ENCODE measurements at regions not wholly inside any gene's neighbourhood (a gene's known extent, or its start where the extent isn't known, plus 50 kb on each side); places are given as distances from the start of the nearest gene placed in this dataset.

DNA sequence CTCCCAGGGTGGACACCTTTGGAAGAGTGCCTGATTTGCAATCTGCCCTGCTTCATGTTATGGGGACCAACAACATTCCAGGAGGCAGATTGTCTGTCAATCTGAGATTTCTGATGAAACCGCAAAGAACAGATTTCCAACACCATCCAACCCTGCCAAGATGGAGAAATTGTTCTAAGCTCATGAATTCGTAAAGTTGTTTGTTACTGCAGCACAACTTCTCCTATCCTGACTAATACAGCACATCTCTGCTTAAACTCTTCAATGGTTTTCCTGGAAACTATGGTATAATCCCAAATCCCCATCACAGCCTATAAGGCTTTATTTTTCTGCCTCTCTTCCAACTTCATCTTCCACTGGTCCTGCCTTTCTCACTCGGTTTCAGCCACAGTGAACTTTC, 210.3 kb upstream of the TSHZ3 start:
- DNase-seq (no peak), ATAC-seq (ENCODE audit: low read depth) (no peak)
- ChIA-PET POLR2A (ENCODE audit: unreplicated experiment) (no interaction called here), CTCF (no interaction called here)
- Histone ChIP-seq H3K9me1 (ENCODE audit: insufficient read depth, low read length) (no peaks in the 10 kb centered on the region), H3K56ac (ENCODE audit: extremely low read depth, insufficient read depth, low read length) (no peak overlapping the region), H4K20me1 (ENCODE audit: insufficient read depth, low read length) (no peaks in the 10 kb centered on the region), H4K8ac (ENCODE audit: low read depth in 2 of 2, low read length in 2 of 2) (no peak overlapping the region), H2BK20ac (ENCODE audit: low read depth, low read length) (no peak overlapping the region), H3K79me1 (ENCODE audit: low read depth in 1 of 2, low read length in 2 of 2) (no peaks in the 10 kb centered on the region), H3K9me3 (ENCODE audit: control insufficient read depth, insufficient read depth, low read length) (peaks cover 1% of the 10 kb centered on the region; the same call in 1 of the 2 replicates), H2BK15ac (ENCODE audit: low read depth, low read length) (no peak overlapping the region), H4K5ac (ENCODE audit: low read depth, low read length) (no peak overlapping the region), H3K27ac (ENCODE audit: insufficient read depth, low read length) (no peak overlapping the region), H2BK120ac (ENCODE audit: low read depth, low read length) (no peak overlapping the region), H2BK5ac (ENCODE audit: low read depth, low read length, poor library complexity, severe bottlenecking) (no peak overlapping the region), H3K18ac (ENCODE audit: low read depth, low read length) (no peak overlapping the region), H4K91ac (ENCODE audit: insufficient read depth, low read depth, low read length) (no peak overlapping the region), H2AK5ac (ENCODE audit: low read depth, low read length) (no peak overlapping the region), H3K14ac (replicated peaks; ENCODE audit: low read depth, low read length) (no peak overlapping the region), H3K4me2 (ENCODE audit: low read depth, low read length) (no peak overlapping the region), H3K36me3 (ENCODE audit: control insufficient read depth, insufficient read depth, low read length) (no peaks in the 10 kb centered on the region), H3K9ac (ENCODE audit: low read depth, low read length) (no peak overlapping the region), H3K23ac (ENCODE audit: low read depth, low read length) (no peak overlapping the region), H2AFZ (replicated peaks; ENCODE audit: low read length, poor library complexity) (no peak overlapping the region), H3K4me1 (ENCODE audit: control insufficient read depth, insufficient read depth, low read length) (no peaks in the 10 kb centered on the region), H3K4me3 (ENCODE audit: insufficient read depth, low read depth, low read length) (no peak overlapping the region), H3K4ac (ENCODE audit: low read depth, low read length) (no peak overlapping the region), H3K27me3 (ENCODE audit: control insufficient read depth, insufficient read depth, low read length) (no peaks in the 10 kb centered on the region; the same call in 1 of the 2 replicates), H2AK9ac (replicated peaks; ENCODE audit: low read depth, low read length, poor library complexity) (no peak overlapping the region)
- in situ Hi-C loops (cut with MboI; ENCODE audit: low sequenced_read_pairs) (no loop called here), dilution Hi-C loops (cut with HindIII; ENCODE audit: low sequenced_read_pairs, unreplicated experiment) (no loop called here), intact Hi-C loops (cut with micrococcal nuclease) (no loop called here)
- TF ChIP-seq RCOR1 (IDR thresholded peaks at IDR 0.05; ENCODE audit: insufficient replicate concordance, low read length) (no peak), CEBPB (IDR thresholded peaks at IDR 0.05; ENCODE audit: low read depth, low read length) (no peak), RFX5 (IDR thresholded peaks at IDR 0.05; ENCODE audit: low read depth, low read length) (no peak), RAD21 (IDR thresholded peaks at IDR 0.05; ENCODE audit: low read length) (no peak), ELK1 (IDR thresholded peaks at IDR 0.05; ENCODE audit: borderline replicate concordance, low read depth, low read length) (no peak), CTCF (conservative IDR thresholded peaks at IDR 0.05; ENCODE audit: low read depth, low read length) (no peak), MAFK (IDR thresholded peaks at IDR 0.05; ENCODE audit: low read depth, low read length) (no peak), MAZ (IDR thresholded peaks at IDR 0.05; ENCODE audit: borderline replicate concordance, low read depth, low read length) (no peak), FOS (IDR thresholded peaks at IDR 0.05; ENCODE audit: low read depth, low read length) (no peak), CHD1 (IDR thresholded peaks at IDR 0.05; ENCODE audit: low read depth, low read length) (no peak), SMC3 (IDR thresholded peaks at IDR 0.05; ENCODE audit: low read depth, low read length) (no peak), MXI1 (IDR thresholded peaks at IDR 0.05; ENCODE audit: borderline replicate concordance, low read depth, low read length) (no peak), POLR2A (IDR thresholded peaks at IDR 0.05; ENCODE audit: low read depth, low read length) (no peak), BHLHE40 (IDR thresholded peaks at IDR 0.05; ENCODE audit: low read depth, low read length) (no peak), NFE2L2 (IDR thresholded peaks at IDR 0.05; ENCODE audit: low read depth, low read length) (no peak)
- TF ChIP-seq, protein P1, sequence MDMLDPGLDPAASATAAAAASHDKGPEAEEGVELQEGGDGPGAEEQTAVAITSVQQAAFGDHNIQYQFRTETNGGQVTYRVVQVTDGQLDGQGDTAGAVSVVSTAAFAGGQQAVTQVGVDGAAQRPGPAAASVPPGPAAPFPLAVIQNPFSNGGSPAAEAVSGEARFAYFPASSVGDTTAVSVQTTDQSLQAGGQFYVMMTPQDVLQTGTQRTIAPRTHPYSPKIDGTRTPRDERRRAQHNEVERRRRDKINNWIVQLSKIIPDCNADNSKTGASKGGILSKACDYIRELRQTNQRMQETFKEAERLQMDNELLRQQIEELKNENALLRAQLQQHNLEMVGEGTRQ (IDR thresholded peaks at IDR 0.05; ENCODE audit: low read depth, low read length): no peak
- WGBS, 2 experiments (ENCODE audit: extremely low coverage in 2 of 2, insufficient read length in 1 of 2): no CpG with 5 or more reads among the region's 3 CpGs
- no TSS peak for BruUV-seq (replicated peaks)

All from IMR-90 (cell line).